ENCODE measurements at regions not wholly inside any gene's neighbourhood (a gene's known extent, or its start where the extent isn't known, plus 50 kb on each side); places are given as distances from the start of the nearest gene placed in this dataset.

DNA sequence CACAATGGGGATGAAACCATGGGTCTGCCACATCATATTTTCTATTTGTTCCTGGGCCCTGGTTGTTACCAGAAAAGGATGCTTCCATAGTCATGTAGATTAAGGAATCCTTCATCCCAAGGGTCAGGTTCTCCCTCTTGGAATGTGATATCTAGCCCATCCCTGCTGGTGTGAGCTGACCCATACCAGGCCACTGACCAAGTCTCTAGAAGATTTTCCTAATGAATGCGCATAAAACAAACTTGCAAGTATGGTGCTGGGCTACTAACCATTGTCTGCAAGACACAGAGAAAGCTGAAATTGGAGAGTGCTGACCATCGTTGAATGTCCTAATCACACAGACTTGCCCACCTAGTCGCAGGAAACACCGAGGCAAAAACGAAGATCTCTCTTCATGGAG is 972.6 kb downstream of the EFNA5 start:
- H3K9ac ChIP-seq (ENCODE audit: low read length) = no peak overlapping the region
- H3K36me3 ChIP-seq (ENCODE audit: insufficient read depth, low read length) = no peaks in the 10 kb centered on the region
- no peaks in the 10 kb centered on the region for H3K27me3 ChIP-seq (ENCODE audit: insufficient read depth, low read length)
- no peaks in the 10 kb centered on the region for H4K20me1 ChIP-seq (ENCODE audit: insufficient read depth, low read length)
- no peak overlapping the region for H3K27ac ChIP-seq (ENCODE audit: low read depth, low read length)
- Mint-ChIP-seq H3K27ac (ENCODE audit: unreplicated experiment) (no peak overlapping the region), H3K9me3 (ENCODE audit: unreplicated experiment) (peaks cover 2% of the 10 kb centered on the region), H3K4me1 (ENCODE audit: low read depth, unreplicated experiment) (peaks cover 10% of the 10 kb centered on the region), H3K27me3 (ENCODE audit: low read depth, unreplicated experiment) (no peaks in the 10 kb centered on the region), H3K4me3 (ENCODE audit: unreplicated experiment) (no peak overlapping the region), H3K36me3 (ENCODE audit: low read depth, unreplicated experiment) (no peaks in the 10 kb centered on the region)
- H3K4me1 ChIP-seq (ENCODE audit: insufficient read depth, low read length) = no peaks in the 10 kb centered on the region
- DNase-seq (ENCODE audit: low read depth) (no peak), FAIRE-seq (no peak)
- no peaks in the 10 kb centered on the region for H3K9me3 ChIP-seq (ENCODE audit: insufficient read depth, low read depth, low read length)
- TF ChIP-seq, protein P1, sequence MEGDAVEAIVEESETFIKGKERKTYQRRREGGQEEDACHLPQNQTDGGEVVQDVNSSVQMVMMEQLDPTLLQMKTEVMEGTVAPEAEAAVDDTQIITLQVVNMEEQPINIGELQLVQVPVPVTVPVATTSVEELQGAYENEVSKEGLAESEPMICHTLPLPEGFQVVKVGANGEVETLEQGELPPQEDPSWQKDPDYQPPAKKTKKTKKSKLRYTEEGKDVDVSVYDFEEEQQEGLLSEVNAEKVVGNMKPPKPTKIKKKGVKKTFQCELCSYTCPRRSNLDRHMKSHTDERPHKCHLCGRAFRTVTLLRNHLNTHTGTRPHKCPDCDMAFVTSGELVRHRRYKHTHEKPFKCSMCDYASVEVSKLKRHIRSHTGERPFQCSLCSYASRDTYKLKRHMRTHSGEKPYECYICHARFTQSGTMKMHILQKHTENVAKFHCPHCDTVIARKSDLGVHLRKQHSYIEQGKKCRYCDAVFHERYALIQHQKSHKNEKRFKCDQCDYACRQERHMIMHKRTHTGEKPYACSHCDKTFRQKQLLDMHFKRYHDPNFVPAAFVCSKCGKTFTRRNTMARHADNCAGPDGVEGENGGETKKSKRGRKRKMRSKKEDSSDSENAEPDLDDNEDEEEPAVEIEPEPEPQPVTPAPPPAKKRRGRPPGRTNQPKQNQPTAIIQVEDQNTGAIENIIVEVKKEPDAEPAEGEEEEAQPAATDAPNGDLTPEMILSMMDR (IDR thresholded peaks at IDR 0.05; ENCODE audit: insufficient read depth, low read depth, low read length) = no peak
- TF ChIP-seq EZH2 (IDR thresholded peaks at IDR 0.05; ENCODE audit: insufficient read depth, low read length) = no peak
- no peak overlapping the region for H3K4me2 ChIP-seq (ENCODE audit: low read length)
- H2AFZ ChIP-seq (ENCODE audit: low read depth, low read length) = no peak overlapping the region
- H3K79me2 ChIP-seq (ENCODE audit: insufficient read depth, low read length) = no peaks in the 10 kb centered on the region
- H3K4me3 ChIP-seq (ENCODE audit: insufficient read depth, low read depth, low read length) = no peak overlapping the region

DNA sequence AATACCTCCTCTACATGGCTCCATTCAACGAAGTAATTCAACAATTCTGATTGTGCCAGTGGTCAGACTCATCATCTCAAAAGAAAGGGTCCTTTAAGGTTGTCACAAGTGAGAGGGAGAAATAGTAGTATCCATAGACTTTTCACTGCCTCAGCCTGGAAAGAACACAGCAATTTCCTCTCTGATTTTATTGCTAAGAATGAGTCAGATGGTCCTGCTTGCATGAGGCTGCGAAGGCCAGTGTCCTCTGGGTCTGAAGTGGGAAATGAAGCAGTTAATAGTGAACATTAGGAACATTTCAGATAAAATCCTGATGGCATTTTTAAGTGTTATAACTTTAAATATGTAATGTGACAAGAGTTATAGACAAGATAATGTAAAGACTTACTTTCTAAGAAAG is 979.0 kb downstream of the EFNA5 start:
- TF ChIP-seq, protein P1 (IDR thresholded peaks at IDR 0.05; ENCODE audit: insufficient read depth, low read depth, low read length) = no peak
- no peak for TF ChIP-seq EZH2 (IDR thresholded peaks at IDR 0.05; ENCODE audit: insufficient read depth, low read length)
- no peak for FAIRE-seq

DNA sequence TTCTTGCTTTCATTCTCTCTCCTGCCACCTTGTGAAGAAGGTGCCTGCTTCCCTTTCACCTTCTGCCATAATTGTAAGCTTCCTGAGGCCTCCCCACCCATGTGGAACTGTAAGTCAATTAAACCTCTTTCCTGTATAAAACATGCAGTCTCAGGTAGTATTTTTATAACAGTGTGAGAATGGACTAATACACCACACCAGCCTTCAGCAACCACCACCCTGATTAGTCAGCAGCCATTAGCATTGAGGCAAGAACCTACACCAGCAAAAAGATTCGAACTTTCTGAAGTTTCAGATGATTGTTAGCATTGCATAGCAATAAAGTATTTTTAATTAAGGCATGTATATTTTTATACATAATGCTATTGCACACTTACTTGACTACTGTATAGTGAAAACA is 980.2 kb downstream of the EFNA5 start:
- DNase-seq (ENCODE audit: low read depth) (no peak), FAIRE-seq (no peak)
- Histone ChIP-seq H3K4me1 (ENCODE audit: insufficient read depth, low read length) (no peaks in the 10 kb centered on the region), H3K4me2 (ENCODE audit: low read length) (no peak overlapping the region), H3K79me2 (ENCODE audit: insufficient read depth, low read length) (no peaks in the 10 kb centered on the region), H3K9me3 (ENCODE audit: insufficient read depth, low read depth, low read length) (no peaks in the 10 kb centered on the region), H3K27me3 (ENCODE audit: insufficient read depth, low read length) (no peaks in the 10 kb centered on the region), H4K20me1 (ENCODE audit: insufficient read depth, low read length) (no peaks in the 10 kb centered on the region), H3K36me3 (ENCODE audit: insufficient read depth, low read length) (no peaks in the 10 kb centered on the region), H3K4me3 (ENCODE audit: insufficient read depth, low read depth, low read length) (no peak overlapping the region), H2AFZ (ENCODE audit: low read depth, low read length) (no peak overlapping the region), H3K9ac (ENCODE audit: low read length) (no peak overlapping the region), H3K27ac (ENCODE audit: low read depth, low read length) (no peak overlapping the region)
- Mint-ChIP-seq H3K4me1 (ENCODE audit: low read depth, unreplicated experiment) (peaks cover 2% of the 10 kb centered on the region), H3K36me3 (ENCODE audit: low read depth, unreplicated experiment) (no peaks in the 10 kb centered on the region), H3K27ac (ENCODE audit: unreplicated experiment) (no peak overlapping the region), H3K4me3 (ENCODE audit: unreplicated experiment) (no peak overlapping the region), H3K27me3 (ENCODE audit: low read depth, unreplicated experiment) (no peaks in the 10 kb centered on the region), H3K9me3 (ENCODE audit: unreplicated experiment) (no peaks in the 10 kb centered on the region)
- TF ChIP-seq, protein P1 (IDR thresholded peaks at IDR 0.05; ENCODE audit: insufficient read depth, low read depth, low read length) = no peak
- TF ChIP-seq EZH2 (IDR thresholded peaks at IDR 0.05; ENCODE audit: insufficient read depth, low read length) = no peak

More for the DNA sequence above, 979.0 kb downstream of the EFNA5 start:
- no peak overlapping the region for H3K4me2 ChIP-seq (ENCODE audit: low read length)
- H3K36me3 Mint-ChIP-seq (ENCODE audit: low read depth, unreplicated experiment) = no peaks in the 10 kb centered on the region
- no peaks in the 10 kb centered on the region for H3K79me2 ChIP-seq (ENCODE audit: insufficient read depth, low read length)
- no peak overlapping the region for H3K4me3 ChIP-seq (ENCODE audit: insufficient read depth, low read depth, low read length)
- peaks cover 2% of the 10 kb centered on the region for H3K4me1 Mint-ChIP-seq (ENCODE audit: low read depth, unreplicated experiment)
- H3K9me3 ChIP-seq (ENCODE audit: insufficient read depth, low read depth, low read length) = no peaks in the 10 kb centered on the region
- H4K20me1 ChIP-seq (ENCODE audit: insufficient read depth, low read length) = no peaks in the 10 kb centered on the region
- no peak overlapping the region for H2AFZ ChIP-seq (ENCODE audit: low read depth, low read length)
- H3K27me3 ChIP-seq (ENCODE audit: insufficient read depth, low read length) = no peaks in the 10 kb centered on the region
- no peak overlapping the region for H3K27ac ChIP-seq (ENCODE audit: low read depth, low read length)
- no peaks in the 10 kb centered on the region for H3K27me3 Mint-ChIP-seq (ENCODE audit: low read depth, unreplicated experiment)
- no peak for DNase-seq (ENCODE audit: low read depth)
- H3K9ac ChIP-seq (ENCODE audit: low read length) = no peak overlapping the region
- H3K36me3 ChIP-seq (ENCODE audit: insufficient read depth, low read length) = no peaks in the 10 kb centered on the region
- no peak overlapping the region for H3K4me3 Mint-ChIP-seq (ENCODE audit: unreplicated experiment)
- no peak overlapping the region for H3K27ac Mint-ChIP-seq (ENCODE audit: unreplicated experiment)
- no peaks in the 10 kb centered on the region for H3K4me1 ChIP-seq (ENCODE audit: insufficient read depth, low read length)
- H3K9me3 Mint-ChIP-seq (ENCODE audit: unreplicated experiment) = no peaks in the 10 kb centered on the region

Data from astrocyte (in vitro differentiated cells and primary cell).